EL (cell line): ENCODE measurements at regions not wholly inside any gene's neighbourhood (a gene's known extent, or its start where the extent isn't known, plus 50 kb on each side); places are given as distances from the start of the nearest gene placed in this dataset.

Experiments
- DNase-seq: peaks from one replicate; pipeline ENCODE4 v3.0.0-alpha.2; 2016

GRCh38 chr16:86122681-86123342, 223.8 kb downstream of the IRF8 start:
- no peak for DNase-seq

- DNase-seq: no peak
Measured at GRCh38 chr16:86124321-86124720, 225.4 kb downstream of the IRF8 start.

- no peak for DNase-seq
Measured at GRCh38 chr16:86126891-86127290, 227.9 kb downstream of the IRF8 start.

- DNase-seq: no peak
Measured at GRCh38 chr16:86127366-86127765, 228.4 kb downstream of the IRF8 start.

- DNase-seq: no peak
Measured at GRCh38 chr16:86128246-86128645, 229.3 kb downstream of the IRF8 start.

- DNase-seq: no peak
Measured at GRCh38 chr16:86129541-86129940, 230.6 kb downstream of the IRF8 start.

- DNase-seq: no peak
Measured at GRCh38 chr16:86133377-86133776, 234.4 kb downstream of the IRF8 start.

- DNase-seq: no peak
Measured at GRCh38 chr16:86133847-86134375, 234.9 kb downstream of the IRF8 start.

- no peak for DNase-seq
Measured at GRCh38 chr16:86134802-86135461, 236.0 kb downstream of the IRF8 start.

GRCh38 chr16:86137359-86137758, 238.4 kb downstream of the IRF8 start:
- DNase-seq: no peak

GRCh38 chr16:86138121-86139085, 239.4 kb downstream of the IRF8 start:
- DNase-seq: no peak

- DNase-seq: peak; percentile 6
Measured at GRCh38 chr16:86142801-86143236, 243.9 kb downstream of the IRF8 start.

- DNase-seq: no peak
Measured at GRCh38 chr16:86143666-86144065, 244.7 kb downstream of the IRF8 start.

- no peak for DNase-seq
Measured at GRCh38 chr16:86145669-86146068, 246.7 kb downstream of the IRF8 start.

- DNase-seq: no peak
Measured at GRCh38 chr16:86150641-86151238, 251.8 kb downstream of the IRF8 start.

GRCh38 chr16:86151239-86151851, 252.4 kb downstream of the IRF8 start:
- no peak for DNase-seq

GRCh38 chr16:86156155-86156554, 257.2 kb downstream of the IRF8 start:
- no peak for DNase-seq

GRCh38 chr16:86157616-86158247, 258.8 kb downstream of the IRF8 start:
- DNase-seq: no peak

- DNase-seq: peak; percentile 14
Measured at GRCh38 chr16:86158688-86159360, 259.9 kb downstream of the IRF8 start.

- no peak for DNase-seq
Measured at GRCh38 chr16:86165479-86165878, 266.5 kb downstream of the IRF8 start.

- DNase-seq: no peak
Measured at GRCh38 chr16:86166414-86166813, 267.5 kb downstream of the IRF8 start.
